CD14-positive monocyte (primary cell): ENCODE measurements at regions not wholly inside any gene's neighbourhood (a gene's known extent, or its start where the extent isn't known, plus 50 kb on each side); places are given as distances from the start of the nearest gene placed in this dataset.

Experiments used
- DNase-seq, 3 donors: peaks; one replicate each; pipeline ENCODE4 v3.0.0-alpha.2; 2011 to 2022
- H2AFZ ChIP-seq: 2 replicates; pipeline ENCODE4 v1.6.0; 2012; ENCODE audit warnings: mild to moderate bottlenecking, low read depth, low read length, inconsistent platforms; ENCODE audit not compliant: insufficient read depth, poor library complexity, severe bottlenecking
- H3K27ac ChIP-seq, 2 donors: 1 replicate in 1 of 2; 2 replicates in 1 of 2; pipeline ENCODE4 v1.5.1; 2012 to 2013; ENCODE audit warnings: low read length in 2 of 2, control low read depth in 1 of 2, inconsistent platforms in 1 of 2, low read depth in 1 of 2, mild to moderate bottlenecking in 1 of 2
- H3K27me3 ChIP-seq, 2 donors: one replicate each; pipeline versions ENCODE4 v1.6.0 to v1.6.1; 2011 to 2013; ENCODE audit warnings: low read length in 2 of 2; ENCODE audit not compliant: control insufficient read depth in 2 of 2, insufficient read depth in 2 of 2
- H3K36me3 ChIP-seq, 2 donors: replicated peaks in 1 of 2; 1 replicate in 1 of 2; 2 replicates in 1 of 2; pipeline versions ENCODE4 v1.5.1 to v1.6.1; 2012 to 2013; ENCODE audit warnings: low read length in 2 of 2, control low read depth in 1 of 2, inconsistent platforms in 1 of 2, mild to moderate bottlenecking in 1 of 2; ENCODE audit not compliant: insufficient read depth in 2 of 2, control insufficient read depth in 1 of 2
- H3K4me1 ChIP-seq, 2 donors: 1 replicate in 1 of 2; 2 replicates in 1 of 2; pipeline versions ENCODE4 v1.5.1 to v1.6.1; 2012 to 2013; ENCODE audit warnings: low read length in 2 of 2, control low read depth in 1 of 2, inconsistent platforms in 1 of 2, mild to moderate bottlenecking in 1 of 2, moderate library complexity in 1 of 2; ENCODE audit not compliant: insufficient read depth in 2 of 2, control insufficient read depth in 1 of 2
- H3K4me2 ChIP-seq: replicated peaks from 2 replicates; pipeline ENCODE3; 2012; ENCODE audit warnings: low read length, moderate library complexity, mild to moderate bottlenecking; ENCODE audit not compliant: poor library complexity, severe bottlenecking; ENCODE audit errors: extremely low read depth
- H3K4me3 ChIP-seq, 3 experiments: fragments of 200-600 bp in 1 of 3; sonication (generic) in 1 of 3; replicated peaks in 1 of 3; 1 replicate in 2 of 3; 2 replicates in 1 of 3; pipeline ENCODE4 v1.5.1; 2011 to 2013; ENCODE audit warnings: low read length in 3 of 3, mild to moderate bottlenecking in 3 of 3, control low read depth in 2 of 3, low read depth in 2 of 3, inconsistent platforms in 1 of 3, moderate library complexity in 1 of 3
- H3K79me2 ChIP-seq: 2 replicates; pipeline ENCODE4 v1.6.0; 2012; ENCODE audit warnings: mild to moderate bottlenecking, control low read depth, inconsistent platforms, low read length, moderate library complexity; ENCODE audit not compliant: insufficient read depth
- H3K9ac ChIP-seq: 2 replicates; pipeline ENCODE4 v1.6.0; 2017; ENCODE audit warnings: low read length, mild to moderate bottlenecking; ENCODE audit not compliant: insufficient read depth, poor library complexity, severe bottlenecking
- H3K9me3 ChIP-seq, 2 donors: replicated peaks in 1 of 2; 1 replicate in 1 of 2; 2 replicates in 1 of 2; pipeline versions ENCODE4 v1.5.1 to v1.6.1; 2012 to 2013; ENCODE audit warnings: low read length in 2 of 2, control low read depth in 1 of 2; ENCODE audit not compliant: control insufficient read depth in 1 of 2, insufficient read depth in 1 of 2
- H4K20me1 ChIP-seq: 2 replicates; pipeline ENCODE4 v1.6.0; 2012; ENCODE audit warnings: mild to moderate bottlenecking, low read length, control low read depth, moderate library complexity; ENCODE audit not compliant: insufficient read depth
- H3K27ac Mint-ChIP-seq, 7 donors: one replicate each; pipeline ENCODE4 v1.8.0; 2020; ENCODE audit warnings: mild to moderate bottlenecking in 7 of 7, mixed read lengths in 7 of 7, moderate library complexity in 6 of 7, inconsistent platforms in 2 of 7
- H3K27me3 Mint-ChIP-seq, 3 donors: one replicate each; pipeline ENCODE4 v1.8.0; 2021 to 2022; ENCODE audit warnings: low read depth in 3 of 3, mild to moderate bottlenecking in 3 of 3, mixed read lengths in 3 of 3, moderate library complexity in 3 of 3, inconsistent platforms in 1 of 3
- H3K36me3 Mint-ChIP-seq, 2 donors: one replicate each; pipeline ENCODE4 v1.8.0; 2020; ENCODE audit warnings: mixed read lengths in 2 of 2, inconsistent platforms in 1 of 2, mild to moderate bottlenecking in 1 of 2
- H3K4me1 Mint-ChIP-seq: one replicate; pipeline ENCODE4 v1.8.0; 2020; ENCODE audit warnings: mild to moderate bottlenecking, mixed read lengths
- H3K4me3 Mint-ChIP-seq, 2 donors: one replicate each; pipeline ENCODE4 v1.8.0; 2020; ENCODE audit warnings: mild to moderate bottlenecking in 2 of 2, mixed read lengths in 2 of 2, moderate library complexity in 1 of 2
- H3K9me3 Mint-ChIP-seq, 7 donors: one replicate each; pipeline ENCODE4 v1.8.0; 2020 to 2022; ENCODE audit warnings: mixed read lengths in 7 of 7, mild to moderate bottlenecking in 6 of 7, moderate library complexity in 6 of 7, inconsistent platforms in 2 of 7
- CTCF ChIP-seq: fragments of 200-600 bp; IDR thresholded peaks from one replicate; pipeline ENCODE4 v1.8.0; 2022; ENCODE audit warnings: antibody characterized with exemption, mild to moderate bottlenecking
- WGBS: methylation state at CpG from one replicate; pipeline ENCODE4 v1.1.5; 2013; ENCODE audit warnings: missing lambda C conversion rate; ENCODE audit not compliant: insufficient coverage; 5-methylcytosine and 5-hydroxymethylcytosine counted together
- intact Hi-C, 2 donors: fragments of 100-400 bp; cut with micrococcal nuclease; formaldehyde crosslinking; loops; one replicate each; pipeline versions ENCODE4 v1.15.0 to v1.15.1; 2023

GRCh38 chr11:134939905-134940304 is 527.9 kb upstream of the B3GAT1 start:
- H3K4me2 ChIP-seq, result no peak overlapping the region
- H4K20me1 ChIP-seq, result no peaks in the 10 kb centered on the region
- Mint-ChIP-seq H3K27ac (no peak overlapping the region), H3K4me1 (no peaks in the 10 kb centered on the region), H3K9me3 (peaks cover 0 to 10% (median 2%) of the 10 kb centered on the region in 7 donors), H3K4me3 (no peak overlapping the region), H3K36me3 (no peaks in the 10 kb centered on the region), H3K27me3 (peaks cover under 1 to 8% (median 2%) of the 10 kb centered on the region in 3 donors)
- H3K4me1 ChIP-seq, result no peaks in the 10 kb centered on the region
- no peaks in the 10 kb centered on the region for H3K79me2 ChIP-seq
- TF ChIP-seq CTCF, result no peak
- H3K4me3 ChIP-seq, result no peak overlapping the region
- H3K9me3 ChIP-seq, result peaks cover 0 to 2% of the 10 kb centered on the region in 2 donors
- H3K27me3 ChIP-seq, result no peaks in the 10 kb centered on the region
- H2AFZ ChIP-seq, result no peak overlapping the region
- no peaks in the 10 kb centered on the region for H3K36me3 ChIP-seq
- no peak for DNase-seq
- WGBS, result 38% methylated on average over 4 of the region's 6 CpGs
- H3K9ac ChIP-seq, result no peak overlapping the region
- intact Hi-C loops, result no loop called here
- no peak overlapping the region for H3K27ac ChIP-seq

GRCh38 chr11:134939031-134939430 is 527.0 kb upstream of the B3GAT1 start:
- Mint-ChIP-seq H3K36me3 (no peaks in the 10 kb centered on the region), H3K9me3 (peaks cover 0 to 17% (median 3%) of the 10 kb centered on the region in 7 donors), H3K27ac (no peak overlapping the region), H3K4me3 (no peak overlapping the region), H3K4me1 (no peaks in the 10 kb centered on the region), H3K27me3 (peaks cover 0 to 3% (median 2%) of the 10 kb centered on the region in 3 donors)
- Histone ChIP-seq H3K9ac (no peak overlapping the region), H2AFZ (no peak overlapping the region), H3K4me1 (no peaks in the 10 kb centered on the region), H3K79me2 (no peaks in the 10 kb centered on the region), H3K36me3 (no peaks in the 10 kb centered on the region), H3K9me3 (peaks cover 0 to 2% of the 10 kb centered on the region in 2 donors), H3K27ac (no peak overlapping the region), H3K27me3 (no peaks in the 10 kb centered on the region), H4K20me1 (no peaks in the 10 kb centered on the region), H3K4me3 (no peak overlapping the region), H3K4me2 (no peak overlapping the region)
- intact Hi-C loops, result no loop called here
- WGBS, result no CpG with 5 or more reads among the region's 2 CpGs
- TF ChIP-seq CTCF, result no peak
- no peak for DNase-seq
